Right lobe of liver (tissue), 6 donors: ENCODE measurements at regions not wholly inside any gene's neighbourhood (a gene's known extent, or its start where the extent isn't known, plus 50 kb on each side); places are given as distances from the start of the nearest gene placed in this dataset.

ENCODE experiments used
- ATAC-seq, 4 donors: fragments of 200-7000 bp; cut with Tn5 transposase; one replicate each; pipeline ENCODE4 v1.9.1; 2020; ENCODE audit warnings: mild to moderate bottlenecking in 4 of 4, moderate library complexity in 4 of 4
- DNase-seq, 3 donors: peaks; one replicate each; pipeline ENCODE4 v3.0.0-alpha.2; 2020
- H3K27ac ChIP-seq, 3 donors: fragments of 200-600 bp; one replicate each; pipeline ENCODE4 v1.8.0; 2022
- H3K27me3 ChIP-seq, 2 donors: fragments of 200-600 bp; one replicate each; pipeline ENCODE4 v1.8.0; 2022
- H3K36me3 ChIP-seq, 4 donors: fragments of 200-600 bp; sonication (generic) in 1 of 4; one replicate each; pipeline versions ENCODE4 v1.5.1 to v1.8.0; 2017 to 2022; ENCODE audit warnings: control low read depth in 1 of 4
- H3K4me1 ChIP-seq, 4 donors: fragments of 200-600 bp; sonication (generic) in 1 of 4; one replicate each; pipeline versions ENCODE4 v1.5.1 to v1.8.0; 2017 to 2022; ENCODE audit warnings: control low read depth in 1 of 4
- H3K4me3 ChIP-seq, 3 donors: fragments of 200-600 bp; one replicate each; pipeline ENCODE4 v1.8.0; 2022
- H3K9me3 ChIP-seq, 4 donors: fragments of 200-600 bp; sonication (generic) in 1 of 4; one replicate each; pipeline versions ENCODE4 v1.5.1 to v1.8.0; 2017 to 2022; ENCODE audit warnings: control low read depth in 1 of 4
- POLR2A ChIP-seq: fragments of 450-650 bp; IDR thresholded peaks from one replicate; pipeline ENCODE4 v1.6.1; 2017; ENCODE audit warnings: antibody characterized with exemption, mild to moderate bottlenecking
- WGBS: methylation state at CpG from one replicate; pipeline ENCODE4 v1.1.6; 2018; ENCODE audit warnings: low coverage, low lambda C conversion rate; ENCODE audit not compliant: insufficient coverage; ENCODE audit errors: missing lambda C conversion rate; 5-methylcytosine and 5-hydroxymethylcytosine counted together
- intact Hi-C, 2 donors: fragments of 100-400 bp; cut with DNase I; formaldehyde crosslinking; loops; one replicate each; pipeline versions ENCODE4 v1.11.2 to v1.14.1; 2022
- TF ChIP-seq, protein P1 (sequence below), 4 donors: fragments of 200-600 bp in 3 of 4; fragments of 450-650 bp in 1 of 4; IDR thresholded peaks; one replicate each; pipeline versions ENCODE4 v1.5.1 to v1.8.0; 2016 to 2022; ENCODE audit warnings: antibody characterized with exemption in 4 of 4, mild to moderate bottlenecking in 2 of 4
- donor health status: DM: no; HTN: yes; CAD: no.
- donor health status: DM: no; HTN: no; CAD: no.
- donor health status: DM: no; HTN: no; CAD: no.
- donor health status: DM: no; HTN: yes; CAD: no.
- donor health status: DM: no; HTN: yes; CAD: no.

DNA sequence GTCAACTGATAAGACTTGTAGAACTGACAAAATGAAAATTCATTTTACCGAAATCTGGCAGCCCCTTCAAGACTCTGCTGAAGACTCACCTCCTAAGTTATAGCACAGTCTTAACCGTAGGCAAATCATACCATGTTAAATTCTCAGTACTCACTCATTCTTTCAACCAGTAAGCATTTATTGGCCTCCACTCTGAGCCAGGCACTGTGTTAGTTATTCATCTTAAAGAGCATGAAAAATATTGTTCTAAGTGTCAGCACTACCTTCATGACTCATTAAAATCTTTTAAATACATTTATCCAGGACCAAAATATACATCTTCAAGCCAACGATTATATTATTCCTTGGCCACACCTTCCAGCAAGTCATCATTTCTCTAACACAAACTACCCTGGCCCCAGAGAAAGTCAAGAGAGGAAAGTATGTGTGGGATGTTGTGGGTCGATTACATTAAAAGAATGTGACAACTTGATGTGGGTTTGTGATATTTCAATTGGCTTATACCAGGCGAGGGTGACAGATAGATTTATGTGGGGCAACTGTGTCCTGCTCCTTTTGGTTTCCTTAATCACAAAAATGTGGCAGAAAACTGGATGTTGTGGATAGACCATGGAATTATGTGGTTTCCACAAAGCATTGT is 55.0 kb downstream of the TMEM30B start:
- H3K27ac ChIP-seq: no peak overlapping the region
- no peaks in the 10 kb centered on the region for H3K27me3 ChIP-seq
- no peaks in the 10 kb centered on the region for H3K36me3 ChIP-seq
- intact Hi-C loops: no loop called here
- no peaks in the 10 kb centered on the region for H3K9me3 ChIP-seq
- no peak for ATAC-seq
- 44% methylated on average over 5 of the region's 5 CpGs for WGBS
- no peak overlapping the region for H3K4me3 ChIP-seq
- no peaks in the 10 kb centered on the region for H3K4me1 ChIP-seq
- TF ChIP-seq POLR2A: no peak
- TF ChIP-seq, protein P1, sequence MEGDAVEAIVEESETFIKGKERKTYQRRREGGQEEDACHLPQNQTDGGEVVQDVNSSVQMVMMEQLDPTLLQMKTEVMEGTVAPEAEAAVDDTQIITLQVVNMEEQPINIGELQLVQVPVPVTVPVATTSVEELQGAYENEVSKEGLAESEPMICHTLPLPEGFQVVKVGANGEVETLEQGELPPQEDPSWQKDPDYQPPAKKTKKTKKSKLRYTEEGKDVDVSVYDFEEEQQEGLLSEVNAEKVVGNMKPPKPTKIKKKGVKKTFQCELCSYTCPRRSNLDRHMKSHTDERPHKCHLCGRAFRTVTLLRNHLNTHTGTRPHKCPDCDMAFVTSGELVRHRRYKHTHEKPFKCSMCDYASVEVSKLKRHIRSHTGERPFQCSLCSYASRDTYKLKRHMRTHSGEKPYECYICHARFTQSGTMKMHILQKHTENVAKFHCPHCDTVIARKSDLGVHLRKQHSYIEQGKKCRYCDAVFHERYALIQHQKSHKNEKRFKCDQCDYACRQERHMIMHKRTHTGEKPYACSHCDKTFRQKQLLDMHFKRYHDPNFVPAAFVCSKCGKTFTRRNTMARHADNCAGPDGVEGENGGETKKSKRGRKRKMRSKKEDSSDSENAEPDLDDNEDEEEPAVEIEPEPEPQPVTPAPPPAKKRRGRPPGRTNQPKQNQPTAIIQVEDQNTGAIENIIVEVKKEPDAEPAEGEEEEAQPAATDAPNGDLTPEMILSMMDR (IDR thresholded peaks at IDR 0.05): no peak
- no peak for DNase-seq

DNA sequence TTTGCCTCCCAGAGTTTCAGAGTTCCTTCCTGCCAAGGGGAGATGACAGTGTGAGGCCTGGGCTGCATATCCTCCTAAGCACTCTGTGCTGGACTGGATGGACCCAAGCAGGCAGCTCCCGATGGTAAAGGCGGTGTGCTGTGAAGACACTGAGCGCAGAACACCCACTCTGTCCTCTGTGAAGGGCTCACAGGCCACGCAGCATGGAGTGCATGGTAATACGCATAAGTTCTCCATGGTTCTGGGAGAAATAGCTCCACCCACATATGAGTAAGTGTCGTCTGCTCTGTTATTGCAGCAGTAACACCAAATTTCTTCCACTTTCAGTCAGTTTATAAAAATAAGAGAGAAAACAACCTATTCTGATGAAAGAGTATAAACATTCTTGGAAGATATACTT is 55.8 kb downstream of the TMEM30B start:
- Histone ChIP-seq H3K36me3 (no peaks in the 10 kb centered on the region), H3K4me3 (no peak overlapping the region), H3K27me3 (no peaks in the 10 kb centered on the region), H3K9me3 (no peaks in the 10 kb centered on the region), H3K27ac (no peak overlapping the region), H3K4me1 (no peaks in the 10 kb centered on the region)
- intact Hi-C loops: no loop called here
- ATAC-seq (no peak), DNase-seq (no peak)
- no peak for TF ChIP-seq POLR2A
- TF ChIP-seq, protein P1 (IDR thresholded peaks at IDR 0.05): no peak
- 73% methylated on average over 2 of the region's 6 CpGs for WGBS

DNA sequence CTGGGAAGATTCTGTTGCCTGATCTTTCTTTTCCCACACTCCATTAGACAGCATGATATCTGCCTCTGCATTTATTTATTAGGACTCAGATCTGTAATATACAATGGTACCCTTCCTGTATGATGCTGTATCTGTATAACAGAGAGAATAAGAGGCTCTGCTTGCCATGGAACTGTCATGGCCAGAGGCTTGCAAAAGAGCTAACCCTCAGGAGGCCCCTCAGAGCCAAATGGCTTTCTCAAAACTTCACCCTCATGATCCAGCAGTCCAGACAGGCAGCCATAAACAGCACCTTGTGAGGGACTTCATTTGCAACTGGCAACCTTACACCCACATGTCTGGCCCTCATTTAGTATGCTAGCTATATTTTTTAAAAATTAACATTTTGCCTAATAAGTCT is 57.6 kb downstream of the TMEM30B start:
- TF ChIP-seq POLR2A: no peak
- TF ChIP-seq, protein P1 (IDR thresholded peaks at IDR 0.05): no peak
- intact Hi-C loops: no loop called here
- Histone ChIP-seq H3K36me3 (no peaks in the 10 kb centered on the region), H3K4me1 (no peaks in the 10 kb centered on the region), H3K9me3 (no peaks in the 10 kb centered on the region), H3K27me3 (no peaks in the 10 kb centered on the region), H3K27ac (no peak overlapping the region), H3K4me3 (no peak overlapping the region)
- no peak for DNase-seq
- ATAC-seq: no peak

DNA sequence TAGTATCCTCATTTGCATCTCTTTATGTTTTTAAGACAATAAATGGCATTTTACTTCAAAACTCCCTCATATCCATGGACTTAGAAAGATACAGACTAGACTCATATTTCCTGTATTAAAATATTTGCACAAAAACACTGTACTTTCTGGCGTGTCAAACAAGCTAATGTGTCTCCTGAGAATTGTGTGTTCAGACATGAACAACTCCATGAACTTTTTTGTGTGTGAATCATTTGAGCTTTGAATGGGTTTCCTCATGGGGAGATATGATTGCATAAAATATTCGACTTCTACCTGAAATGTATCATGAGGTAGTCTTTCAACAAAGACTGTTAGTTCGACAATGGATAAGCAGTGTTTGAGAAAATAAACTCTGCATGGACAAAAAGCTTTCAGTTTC is 58.8 kb downstream of the TMEM30B start:
- H3K9me3 ChIP-seq: no peaks in the 10 kb centered on the region
- H3K27me3 ChIP-seq: no peaks in the 10 kb centered on the region
- ATAC-seq (no peak), DNase-seq (no peak)
- no peak overlapping the region for H3K27ac ChIP-seq
- WGBS: 52% methylated on average over 3 of the region's 3 CpGs
- TF ChIP-seq, protein P1 (IDR thresholded peaks at IDR 0.05): no peak
- TF ChIP-seq POLR2A: no peak
- no peaks in the 10 kb centered on the region for H3K4me1 ChIP-seq
- H3K36me3 ChIP-seq: no peaks in the 10 kb centered on the region
- intact Hi-C loops: no loop called here
- no peak overlapping the region for H3K4me3 ChIP-seq

DNA sequence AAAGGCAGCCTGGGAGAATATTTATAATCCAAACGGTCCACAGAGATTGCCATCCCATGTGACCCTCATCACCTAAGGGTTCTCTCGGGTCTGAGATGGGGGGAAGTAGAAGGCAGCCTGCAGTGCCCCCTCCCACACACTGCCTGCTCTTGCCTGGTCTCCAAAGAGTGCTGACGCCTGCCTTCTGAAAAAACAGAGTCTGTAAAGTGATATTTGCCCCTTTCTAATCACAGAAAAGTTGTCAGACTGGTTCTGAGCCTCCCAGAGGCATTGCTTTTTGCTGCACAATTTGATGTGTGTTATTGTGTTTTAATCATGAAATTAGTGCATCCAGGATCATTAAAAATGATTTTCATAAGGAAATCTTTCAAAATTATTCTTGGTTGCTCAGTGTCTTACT is 59.2 kb downstream of the TMEM30B start:
- no peak overlapping the region for H3K27ac ChIP-seq
- DNase-seq: no peak
- H3K9me3 ChIP-seq: no peaks in the 10 kb centered on the region
- no peaks in the 10 kb centered on the region for H3K27me3 ChIP-seq
- H3K4me3 ChIP-seq: no peak overlapping the region
- TF ChIP-seq, protein P1 (IDR thresholded peaks at IDR 0.05): no peak
- TF ChIP-seq POLR2A: no peak
- 22% methylated on average over 3 of the region's 3 CpGs for WGBS
- intact Hi-C loops: no loop called here
- H3K36me3 ChIP-seq: no peaks in the 10 kb centered on the region
- ATAC-seq: no peak
- H3K4me1 ChIP-seq: no peaks in the 10 kb centered on the region
